Mesenchymal stem cell (in vitro differentiated cells and primary cell): ENCODE measurements at regions not wholly inside any gene's neighbourhood (a gene's known extent, or its start where the extent isn't known, plus 50 kb on each side); places are given as distances from the start of the nearest gene placed in this dataset.
"Not testable (repeated sequence)": the region's sequence is repeated elsewhere in the genome, so short reads cannot be mapped to it uniquely, and the experiment has no call there.

Experiments
- DNase-seq: peaks from one replicate; pipeline ENCODE4 v3.0.0-alpha.2; 2013
- H2AFZ ChIP-seq: one replicate; pipeline ENCODE4 v1.6.1; 2013; ENCODE audit warnings: low read depth, mild to moderate bottlenecking, control low read depth, inconsistent platforms, low read length, moderate library complexity
- H2AK5ac ChIP-seq: 2 replicates; pipeline ENCODE4 v1.6.1; 2013; ENCODE audit warnings: low read length, moderate library complexity, mild to moderate bottlenecking, inconsistent platforms; ENCODE audit not compliant: severe bottlenecking
- H2BK120ac ChIP-seq: one replicate; pipeline ENCODE4 v1.6.1; 2013; ENCODE audit warnings: low read depth, mild to moderate bottlenecking, inconsistent platforms, low read length, moderate library complexity
- H2BK12ac ChIP-seq, 2 experiments: one replicate each; pipeline ENCODE4 v1.6.1; 2013; ENCODE audit warnings: inconsistent platforms in 2 of 2, low read length in 2 of 2, mild to moderate bottlenecking in 2 of 2, moderate library complexity in 2 of 2, control low read depth in 1 of 2
- H2BK15ac ChIP-seq: one replicate; pipeline ENCODE4 v1.6.1; 2013; ENCODE audit warnings: mild to moderate bottlenecking, low read depth, inconsistent platforms; ENCODE audit not compliant: poor library complexity, severe bottlenecking
- H2BK5ac ChIP-seq: 2 replicates; pipeline ENCODE4 v1.6.1; 2013; ENCODE audit warnings: low read depth, mild to moderate bottlenecking, low read length, control low read depth, inconsistent platforms; ENCODE audit not compliant: poor library complexity, severe bottlenecking
- H3K14ac ChIP-seq, 2 experiments: one replicate each; pipeline ENCODE4 v1.6.1; 2013; ENCODE audit warnings: inconsistent platforms in 2 of 2, low read length in 2 of 2, control low read depth in 1 of 2, mild to moderate bottlenecking in 1 of 2, moderate library complexity in 1 of 2
- H3K18ac ChIP-seq, 2 experiments: one replicate each; pipeline ENCODE4 v1.6.1; 2013; ENCODE audit warnings: inconsistent platforms in 2 of 2, low read length in 2 of 2, control low read depth in 1 of 2, low read depth in 1 of 2, mild to moderate bottlenecking in 1 of 2
- H3K23ac ChIP-seq, 2 experiments: one replicate each; pipeline ENCODE4 v1.6.1; 2013; ENCODE audit warnings: inconsistent platforms in 2 of 2, low read length in 2 of 2, mild to moderate bottlenecking in 2 of 2, moderate library complexity in 2 of 2, control low read depth in 1 of 2
- H3K27ac ChIP-seq: 2 replicates; pipeline ENCODE4 v1.5.1; 2013; ENCODE audit warnings: mild to moderate bottlenecking, moderate library complexity, low read length, control low read depth, inconsistent platforms; ENCODE audit not compliant: poor library complexity, severe bottlenecking
- H3K27me3 ChIP-seq, 2 experiments: 2 replicates each; pipeline versions ENCODE4 v1.6.1 to v1.7.0; 2013; ENCODE audit warnings: low read length in 2 of 2, mild to moderate bottlenecking in 2 of 2, moderate library complexity in 2 of 2, control low read depth in 1 of 2, inconsistent platforms in 1 of 2; ENCODE audit not compliant: control insufficient read depth in 1 of 2, insufficient read depth in 1 of 2
- H3K36me3 ChIP-seq, 2 experiments: 2 replicates each; pipeline versions ENCODE4 v1.6.1 to v1.7.0; 2013; ENCODE audit warnings: low read length in 2 of 2, control low read depth in 1 of 2, inconsistent platforms in 1 of 2, low read depth in 1 of 2, mild to moderate bottlenecking in 1 of 2; ENCODE audit not compliant: insufficient read depth in 2 of 2, control insufficient read depth in 1 of 2
- H3K4ac ChIP-seq, 2 experiments: one replicate each; pipeline ENCODE4 v1.6.1; 2013; ENCODE audit warnings: inconsistent platforms in 2 of 2, low read length in 2 of 2, mild to moderate bottlenecking in 2 of 2, moderate library complexity in 2 of 2, control low read depth in 1 of 2, low read depth in 1 of 2
- H3K4me1 ChIP-seq: 2 replicates; pipeline ENCODE4 v1.6.1; 2013; ENCODE audit warnings: low read depth, low read length, control low read depth; ENCODE audit not compliant: control insufficient read depth, insufficient read depth
- H3K4me2 ChIP-seq: 2 replicates; pipeline ENCODE4 v1.6.1; 2013; ENCODE audit warnings: low read length, mild to moderate bottlenecking, inconsistent platforms; ENCODE audit not compliant: poor library complexity, severe bottlenecking
- H3K4me3 ChIP-seq, 2 experiments: 2 replicates each; pipeline versions ENCODE4 v1.5.1 to v1.7.0; 2013; ENCODE audit warnings: low read length in 2 of 2, mild to moderate bottlenecking in 2 of 2, control low read depth in 1 of 2, low read depth in 1 of 2; ENCODE audit not compliant: insufficient read depth in 1 of 2
- H3K79me1 ChIP-seq: replicated peaks from 2 replicates; pipeline ENCODE4 v1.6.1; 2013; ENCODE audit warnings: mild to moderate bottlenecking, control low read depth, low read length, inconsistent platforms; ENCODE audit not compliant: poor library complexity, severe bottlenecking
- H3K9ac ChIP-seq: 2 replicates; pipeline ENCODE4 v1.7.0; 2013; ENCODE audit warnings: mild to moderate bottlenecking, low read length, moderate library complexity
- H3K9me3 ChIP-seq: 2 replicates; pipeline ENCODE4 v1.7.0; 2013; ENCODE audit warnings: mild to moderate bottlenecking, low read length; ENCODE audit not compliant: control insufficient read depth
- H4K8ac ChIP-seq: one replicate; pipeline ENCODE4 v1.6.1; 2013; ENCODE audit warnings: inconsistent platforms, mild to moderate bottlenecking, low read length, moderate library complexity
- H4K91ac ChIP-seq: one replicate; pipeline ENCODE4 v1.6.1; 2013; ENCODE audit warnings: mild to moderate bottlenecking, low read length, inconsistent platforms
- WGBS: methylation state at CpG from one replicate; pipeline ENCODE4 v1.1.7; 2013; ENCODE audit warnings: mixed read lengths; 5-methylcytosine and 5-hydroxymethylcytosine counted together

GRCh38 chr11:37858806-37859537 lies 1260.9 kb upstream of the RAG2 start:
- H3K36me3 ChIP-seq, H2AK5ac ChIP-seq, H3K79me1 ChIP-seq, DNase-seq, H4K8ac ChIP-seq, H3K4me1 ChIP-seq, H3K27ac ChIP-seq, H3K23ac ChIP-seq, H2BK12ac ChIP-seq, H3K4me2 ChIP-seq, H3K27me3 ChIP-seq, H3K4me3 ChIP-seq, H3K4ac ChIP-seq, H2BK5ac ChIP-seq, H2AFZ ChIP-seq, H3K9ac ChIP-seq, H4K91ac ChIP-seq, H3K14ac ChIP-seq, H2BK15ac ChIP-seq, H3K9me3 ChIP-seq, H2BK120ac ChIP-seq, H3K18ac ChIP-seq: not testable (repeated sequence)
- WGBS: 8% methylated on average over 2 of the region's 7 CpGs

- Histone ChIP-seq H2BK120ac (no peak overlapping the region), H3K23ac (no peak overlapping the region), H2AK5ac (no peak overlapping the region), H3K27ac (no peak overlapping the region), H3K4me2 (no peak overlapping the region), H4K91ac (no peak overlapping the region), H3K9ac (no peak overlapping the region), H4K8ac (no peak overlapping the region), H2BK12ac (no peak overlapping the region), H3K4me3 (no peak overlapping the region), H3K9me3 (no peaks in the 10 kb centered on the region), H3K36me3 (no peaks in the 10 kb centered on the region), H3K4ac (no peak overlapping the region), H3K18ac (no peak overlapping the region), H3K14ac (no peak overlapping the region), H2BK15ac (no peak overlapping the region), H3K27me3 (no peaks in the 10 kb centered on the region), H2AFZ (no peak overlapping the region), H3K4me1 (peaks cover 2% of the 10 kb centered on the region), H3K79me1 (no peaks in the 10 kb centered on the region), H2BK5ac (no peak overlapping the region)
- WGBS: no CpG with 5 or more reads among the region's 1 CpG
- DNase-seq: no peak
Observed at GRCh38 chr11:37858398-37858797, 1260.4 kb upstream of the RAG2 start.

GRCh38 chr11:37857726-37858125 lies 1259.7 kb upstream of the RAG2 start:
- Histone ChIP-seq H3K27me3 (no peaks in the 10 kb centered on the region), H4K8ac (no peak overlapping the region), H3K23ac (no peak overlapping the region), H4K91ac (no peak overlapping the region), H3K14ac (no peak overlapping the region), H3K36me3 (no peaks in the 10 kb centered on the region), H3K4ac (no peak overlapping the region), H3K9ac (no peak overlapping the region), H3K79me1 (no peaks in the 10 kb centered on the region), H2AK5ac (no peak overlapping the region), H2BK5ac (no peak overlapping the region), H3K27ac (no peak overlapping the region), H3K4me3 (no peak overlapping the region), H3K4me1 (peaks cover 2% of the 10 kb centered on the region), H3K4me2 (no peak overlapping the region), H2BK120ac (no peak overlapping the region), H2AFZ (no peak overlapping the region), H2BK15ac (no peak overlapping the region), H2BK12ac (no peak overlapping the region), H3K18ac (no peak overlapping the region), H3K9me3 (no peaks in the 10 kb centered on the region)
- WGBS: 100% methylated on average over 3 of the region's 4 CpGs
- DNase-seq: no peak

GRCh38 chr11:37849706-37850105 lies 1251.7 kb upstream of the RAG2 start:
- Histone ChIP-seq H3K4ac (no peak overlapping the region), H2BK12ac (no peak overlapping the region), H3K9ac (no peak overlapping the region), H4K8ac (no peak overlapping the region), H3K23ac (no peak overlapping the region), H3K14ac (no peak overlapping the region), H2BK120ac (no peak overlapping the region), H3K4me2 (no peak overlapping the region), H3K18ac (no peak overlapping the region), H3K4me3 (no peak overlapping the region), H4K91ac (no peak overlapping the region), H2BK15ac (no peak overlapping the region), H3K9me3 (no peaks in the 10 kb centered on the region), H3K79me1 (no peaks in the 10 kb centered on the region), H3K27me3 (no peaks in the 10 kb centered on the region), H2AK5ac (no peak overlapping the region), H2BK5ac (no peak overlapping the region), H3K36me3 (no peaks in the 10 kb centered on the region), H3K27ac (no peak overlapping the region), H2AFZ (no peak overlapping the region), H3K4me1 (no peaks in the 10 kb centered on the region)
- WGBS: 50% methylated on average over 1 of the region's 1 CpG
- DNase-seq: peak; percentile 2
